RWPE1 (cell line): ENCODE measurements at regions not wholly inside any gene's neighbourhood (a gene's known extent, or its start where the extent isn't known, plus 50 kb on each side); places are given as distances from the start of the nearest gene placed in this dataset.

ENCODE experiments used
- CTCF ChIA-PET: fragments of 350-600 bp; sonication (Branson Sonifier 250); formaldehyde crosslinking; extraction: SDS; loops from one replicate; lab custom pipeline; 2021; lab: Yijun Ruan, JAX
- POLR2A ChIA-PET: fragments of 400-600 bp; formaldehyde crosslinking; extraction: SDS; loops from one replicate; lab custom pipeline; 2020; ENCODE audit warnings: antibody characterized with exemption; ENCODE audit not compliant: low non-redundant PET; lab: Yijun Ruan, JAX
- DNase-seq: peaks from one replicate; pipeline ENCODE4 v3.0.0; 2012; ENCODE audit warnings: low spot score
- H3K27ac ChIP-seq: fragments of 450-650 bp; 2 replicates; pipeline ENCODE4 v1.5.1; 2017
- CTCF ChIP-seq: fragments of 450-650 bp; conservative IDR thresholded peaks from 2 replicates; pipeline ENCODE4 v1.5.1; 2017; ENCODE audit warnings: low read depth, mild to moderate bottlenecking

GRCh38 chr1:17965515-17966100 is 142.0 kb upstream of the IGSF21 start:
- CTCF ChIA-PET: interaction anchor here (1.6 kb wide), 1 partner anchor 92 kb away, joined by 4 read pairs; no protein-coding TSS in a partner anchor
- POLR2A ChIA-PET: interaction anchor here (0.7 kb wide), 1 partner anchor 71 kb away, joined by 4 read pairs; no protein-coding TSS in a partner anchor
- DNase-seq: no peak
- TF ChIP-seq CTCF: no peak
- no peak overlapping the region for H3K27ac ChIP-seq

GRCh38 chr1:17966341-17966740 is 141.3 kb upstream of the IGSF21 start:
- no peak for DNase-seq
- ChIA-PET POLR2A (no interaction called here), CTCF (interaction anchor here (0.6 to 1.6 kb wide), 3 partner anchors 48 to 120 kb away, joined by 4 to 6 read pairs (median 6); no protein-coding TSS in a partner anchor)
- TF ChIP-seq CTCF: no peak
- no peak overlapping the region for H3K27ac ChIP-seq

- H3K27ac ChIP-seq: no peak overlapping the region
- no peak for DNase-seq
- no peak for TF ChIP-seq CTCF
- ChIA-PET CTCF (no interaction called here), POLR2A (no interaction called here)
Observed at GRCh38 chr1:17967623-17968255, 139.9 kb upstream of the IGSF21 start.

- DNase-seq: no peak
- ChIA-PET POLR2A (no interaction called here), CTCF (interaction anchor here (0.6 kb wide), 1 partner anchor 983 kb away, joined by 3 read pairs; no protein-coding TSS in a partner anchor)
- TF ChIP-seq CTCF: no peak
- H3K27ac ChIP-seq: no peak overlapping the region
Observed at GRCh38 chr1:17970757-17971156, 136.8 kb upstream of the IGSF21 start.

- CTCF ChIA-PET: interaction anchor here (0.6 kb wide), 2 partner anchors 12 to 605 kb away, joined by 3 read pairs; no protein-coding TSS in a partner anchor
- TF ChIP-seq CTCF: no peak
- no peak overlapping the region for H3K27ac ChIP-seq
- POLR2A ChIA-PET: no interaction called here
- DNase-seq: no peak
Observed at GRCh38 chr1:17973694-17974093, 133.9 kb upstream of the IGSF21 start.

- ChIA-PET POLR2A (no interaction called here), CTCF (no interaction called here)
- no peak overlapping the region for H3K27ac ChIP-seq
- no peak for DNase-seq
- no peak for TF ChIP-seq CTCF
Observed at GRCh38 chr1:17976854-17977253, 130.7 kb upstream of the IGSF21 start.
